GM11168 (cell line): ENCODE measurements at regions not wholly inside any gene's neighbourhood (a gene's known extent, or its start where the extent isn't known, plus 50 kb on each side); places are given as distances from the start of the nearest gene placed in this dataset.
"Not testable (repeated sequence)": the region's sequence is repeated elsewhere in the genome, so short reads cannot be mapped to it uniquely, and the experiment has no call there.

Source experiments
- in situ Hi-C: fragments of 300-500 bp; cut with MboI; formaldehyde crosslinking; loops from one replicate; pipeline ENCODE4 v1.12.0; 2022; ENCODE audit warnings: low sequenced_read_pairs; ENCODE audit not compliant: unreplicated experiment

GRCh38 chr12:127567531-127567930 lies 699.4 kb upstream of the TMEM132C start:
- in situ Hi-C loops: no loop called here

DNA sequence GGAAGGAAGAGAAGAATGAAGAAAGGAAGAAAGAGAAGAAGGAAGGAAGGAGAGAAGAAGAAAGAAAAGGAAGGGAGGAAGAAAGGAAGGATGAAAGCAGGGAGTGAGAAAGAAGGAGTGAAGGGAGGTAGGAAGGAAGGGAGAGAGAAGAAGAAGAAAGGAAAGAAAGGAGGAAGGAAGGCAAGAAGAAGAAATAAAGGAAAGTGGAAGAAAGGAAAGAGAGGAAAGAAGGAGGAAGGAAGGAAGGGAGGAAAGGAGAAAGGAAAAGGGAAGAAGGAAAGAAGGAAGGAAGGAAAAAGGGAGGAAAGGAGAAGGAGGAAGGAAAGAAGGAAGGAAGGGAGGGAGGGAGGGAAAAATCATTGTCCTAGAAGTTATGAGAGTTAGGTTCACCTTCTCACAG lies 696.6 kb upstream of the TMEM132C start:
- in situ Hi-C loops: no loop called here

DNA sequence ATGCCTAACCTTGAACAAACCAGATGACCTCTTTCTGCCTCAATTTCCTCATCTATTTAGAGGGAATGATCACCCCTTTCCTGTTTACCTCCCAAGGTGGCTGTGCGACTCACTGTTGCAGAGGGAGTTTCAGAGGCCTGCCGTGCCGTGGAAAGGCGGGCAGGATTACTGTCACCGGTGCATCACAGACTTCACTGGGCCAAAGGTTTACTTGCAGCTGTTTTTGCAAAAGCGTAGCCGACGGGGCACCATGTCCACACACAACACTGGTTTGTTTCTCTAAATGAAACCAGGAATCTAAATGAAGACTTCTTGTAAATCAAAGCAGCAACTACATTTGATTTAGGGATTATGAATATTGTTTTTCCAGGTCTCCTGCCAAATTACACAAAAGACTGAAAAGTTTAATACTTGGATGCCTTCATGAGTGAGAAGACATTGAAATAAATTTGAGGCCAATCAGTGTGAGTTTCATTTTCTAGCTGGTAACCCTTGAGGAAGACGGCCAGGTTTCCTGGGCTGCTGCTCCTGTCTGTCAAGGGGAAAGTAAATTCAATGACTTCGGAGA lies 696.1 kb upstream of the TMEM132C start:
- in situ Hi-C loops: no loop called here

DNA sequence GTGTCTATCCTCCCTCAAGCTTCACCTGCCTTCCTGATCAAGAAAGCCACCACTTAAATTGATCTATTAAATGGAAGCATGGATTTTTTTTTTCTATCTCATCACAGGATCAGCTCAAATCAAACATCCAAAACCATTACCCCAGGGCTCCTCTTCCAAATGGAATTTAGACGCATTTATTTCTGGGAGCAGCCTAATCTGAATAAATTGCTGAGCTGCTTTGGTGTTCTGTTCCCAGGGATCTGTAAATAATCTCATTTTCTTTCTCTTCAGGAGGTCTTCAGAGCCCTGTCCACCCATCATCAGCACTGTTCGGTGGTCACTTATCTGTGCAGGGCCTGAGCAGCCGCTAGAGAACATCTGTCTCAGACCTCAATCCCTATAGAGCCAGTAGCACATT lies 695.4 kb upstream of the TMEM132C start:
- in situ Hi-C loops: no loop called here

DNA sequence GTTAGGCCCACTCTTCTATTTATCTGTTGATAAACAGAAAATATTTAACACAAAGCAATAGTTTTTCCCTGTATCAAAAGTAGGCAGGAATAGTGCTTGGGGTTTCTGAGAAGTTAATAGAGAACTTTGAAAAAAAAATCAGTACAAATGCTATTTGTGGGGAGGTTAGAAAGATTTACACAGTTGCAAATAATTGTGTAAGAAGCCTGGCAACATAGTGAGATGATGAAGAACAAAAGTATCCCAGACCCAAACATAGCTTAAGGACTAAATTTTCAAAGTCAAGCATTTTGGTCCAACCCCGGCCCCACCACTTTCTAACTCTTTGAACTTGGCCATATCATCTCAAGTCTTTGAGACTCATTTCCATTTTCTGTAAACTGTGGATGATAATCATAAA lies 687.5 kb upstream of the TMEM132C start:
- in situ Hi-C loops: no loop called here

GRCh38 chr12:127582074-127582473 lies 684.9 kb upstream of the TMEM132C start:
- in situ Hi-C loops: no loop called here

DNA sequence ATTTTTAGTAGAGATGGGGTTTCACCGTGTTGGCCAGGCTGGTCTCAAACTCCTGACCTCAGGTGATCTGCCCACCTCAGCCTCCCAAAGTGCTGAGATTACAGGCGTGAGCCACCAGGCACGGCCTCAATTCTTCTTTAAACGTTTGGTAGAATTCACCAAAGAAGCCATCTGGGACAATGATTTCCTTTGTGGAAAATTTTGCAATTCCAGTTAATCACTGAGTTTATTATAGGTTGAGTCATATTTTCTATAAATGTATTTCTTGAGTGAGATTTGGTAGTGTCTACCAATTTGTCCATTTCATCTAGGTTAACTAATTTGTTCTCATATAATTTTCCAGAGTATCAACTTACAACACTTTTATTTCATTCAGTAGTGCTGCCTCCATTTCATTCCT lies 683.9 kb upstream of the TMEM132C start:
- in situ Hi-C loops: no loop called here

- in situ Hi-C loops: no loop called here
Observed at GRCh38 chr12:127588249-127588648, 678.7 kb upstream of the TMEM132C start.

DNA sequence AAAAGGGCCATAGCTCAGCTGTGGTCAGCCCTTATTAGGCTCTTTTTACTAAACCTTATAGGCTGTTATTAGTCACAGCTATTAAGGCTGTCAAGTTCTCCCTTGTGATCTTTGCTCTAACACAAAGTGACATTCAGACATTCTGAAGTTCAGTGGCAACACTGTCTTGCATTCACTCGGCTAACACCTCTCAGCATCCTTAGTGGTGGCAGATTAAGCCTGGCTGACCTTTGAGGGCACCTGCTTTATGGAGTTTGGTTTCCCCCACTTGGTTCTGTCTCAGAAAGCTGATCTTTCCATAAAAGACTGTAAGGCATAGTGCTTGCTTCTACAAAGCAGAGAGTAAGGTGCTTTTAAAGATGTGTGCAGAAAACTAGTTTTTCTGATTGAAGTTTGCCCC lies 677.4 kb upstream of the TMEM132C start:
- in situ Hi-C loops: no loop called here

GRCh38 chr12:127590868-127591267 lies 676.1 kb upstream of the TMEM132C start:
- in situ Hi-C loops: no loop called here

DNA sequence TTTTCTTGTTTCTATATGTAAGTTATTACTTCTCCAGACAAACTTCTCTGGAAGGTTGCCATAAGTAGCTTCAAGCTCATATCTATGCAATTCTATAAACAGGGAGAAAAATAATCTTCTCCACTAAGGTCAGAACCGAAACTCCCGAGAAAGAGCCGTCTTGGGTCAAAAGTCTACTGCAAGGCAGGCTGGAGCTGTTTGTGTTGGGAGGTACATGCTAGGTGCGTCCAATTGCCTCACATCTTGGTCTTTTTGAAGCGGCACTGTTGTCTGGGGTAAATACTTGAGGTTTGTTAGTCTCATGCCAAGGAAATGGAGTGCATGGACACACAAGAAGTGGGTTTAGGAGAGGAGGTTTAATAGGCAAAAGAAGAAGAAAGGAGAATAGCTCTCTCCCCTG lies 674.7 kb upstream of the TMEM132C start:
- in situ Hi-C loops: no loop called here

DNA sequence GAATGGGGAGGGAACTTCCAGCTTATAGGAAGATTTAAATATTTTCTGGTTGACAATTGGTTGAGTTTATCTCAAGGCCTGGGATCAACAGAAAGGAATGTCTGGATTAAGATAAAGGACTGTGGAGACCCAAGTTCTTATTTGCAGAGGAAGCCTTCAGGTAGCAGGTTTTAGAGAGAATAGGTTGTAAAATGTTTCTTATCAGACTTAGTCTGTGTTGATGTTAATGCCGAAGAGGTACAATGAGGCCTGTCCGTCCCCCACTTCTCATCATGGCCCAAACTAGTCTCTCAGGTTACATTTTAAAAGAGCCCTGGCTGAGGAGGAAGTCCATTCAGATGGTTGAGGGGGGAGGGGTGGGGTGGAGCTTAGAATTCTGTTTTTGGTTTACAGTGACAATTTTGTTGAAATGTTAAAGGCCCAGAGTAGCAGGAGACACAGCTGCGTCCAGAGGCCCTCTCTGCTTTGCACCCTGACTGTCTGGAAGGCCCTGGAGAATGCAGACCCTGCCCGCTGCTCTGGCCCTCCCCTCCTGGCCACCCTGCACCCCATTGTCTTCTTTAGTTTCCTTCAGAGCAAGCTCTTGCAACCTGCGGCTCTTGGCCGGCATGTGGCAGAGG lies 672.5 kb upstream of the TMEM132C start:
- in situ Hi-C loops: no loop called here

DNA sequence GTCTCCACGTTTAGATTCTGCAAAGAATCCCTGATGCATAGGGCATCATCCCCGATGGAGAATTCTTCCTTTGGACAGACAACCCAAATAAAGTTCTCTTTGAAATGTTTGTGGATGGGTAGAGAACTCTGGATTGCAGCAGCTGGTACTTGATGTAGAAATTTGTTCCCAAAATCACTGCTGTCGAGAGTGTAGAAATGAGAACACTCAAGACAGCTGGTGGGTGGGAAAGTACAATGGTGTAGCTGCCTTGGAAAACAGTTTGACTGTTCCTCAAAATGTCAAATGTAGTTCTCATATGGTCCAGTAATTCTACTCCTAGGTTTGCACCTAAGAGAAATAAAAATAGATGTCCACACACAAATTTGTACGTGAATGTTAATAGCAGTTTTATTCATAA lies 671.5 kb upstream of the TMEM132C start:
- in situ Hi-C loops: no loop called here

DNA sequence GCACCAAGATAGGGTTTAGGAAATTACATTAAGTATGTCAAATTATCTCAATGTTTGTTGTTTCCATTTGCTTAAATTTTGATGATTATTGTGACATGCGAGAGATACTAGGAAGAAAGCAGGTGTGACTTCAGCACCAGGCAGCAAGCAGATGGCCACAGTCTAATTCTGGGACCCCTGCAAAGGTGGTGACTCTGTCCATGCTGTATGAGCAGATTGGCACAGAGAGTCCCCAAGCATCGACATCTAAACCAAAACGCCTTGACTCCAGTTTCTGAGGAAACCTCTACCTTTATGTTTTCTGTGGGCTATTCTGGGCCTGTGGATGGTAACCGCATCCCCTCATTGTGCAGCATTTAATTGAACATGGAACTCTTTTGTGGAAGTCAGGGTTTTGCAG lies 670.1 kb upstream of the TMEM132C start:
- in situ Hi-C loops: no loop called here

DNA sequence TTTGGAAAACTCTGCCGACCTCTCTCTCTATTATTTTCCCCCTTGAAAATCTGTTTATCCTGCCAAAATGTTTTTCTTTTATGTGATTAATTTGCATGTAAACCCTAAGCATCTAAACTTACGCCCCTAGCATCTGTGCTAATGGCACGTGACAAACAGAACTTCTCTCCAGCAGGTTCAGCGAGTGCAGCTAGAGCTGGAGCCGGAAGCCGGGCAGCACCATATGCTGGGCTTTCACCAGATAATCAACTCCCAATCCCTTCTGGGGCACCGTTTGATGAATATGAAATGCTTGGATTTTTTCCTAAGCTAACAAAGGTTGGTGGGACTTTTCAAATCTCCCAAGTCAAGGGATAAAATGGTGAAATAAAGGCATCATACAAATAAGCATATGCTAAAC lies 667.5 kb upstream of the TMEM132C start:
- in situ Hi-C loops: no loop called here

GRCh38 chr12:127600211-127600610 lies 666.8 kb upstream of the TMEM132C start:
- in situ Hi-C loops: no loop called here

GRCh38 chr12:127606476-127607015 lies 660.4 kb upstream of the TMEM132C start:
- in situ Hi-C loops: no loop called here

DNA sequence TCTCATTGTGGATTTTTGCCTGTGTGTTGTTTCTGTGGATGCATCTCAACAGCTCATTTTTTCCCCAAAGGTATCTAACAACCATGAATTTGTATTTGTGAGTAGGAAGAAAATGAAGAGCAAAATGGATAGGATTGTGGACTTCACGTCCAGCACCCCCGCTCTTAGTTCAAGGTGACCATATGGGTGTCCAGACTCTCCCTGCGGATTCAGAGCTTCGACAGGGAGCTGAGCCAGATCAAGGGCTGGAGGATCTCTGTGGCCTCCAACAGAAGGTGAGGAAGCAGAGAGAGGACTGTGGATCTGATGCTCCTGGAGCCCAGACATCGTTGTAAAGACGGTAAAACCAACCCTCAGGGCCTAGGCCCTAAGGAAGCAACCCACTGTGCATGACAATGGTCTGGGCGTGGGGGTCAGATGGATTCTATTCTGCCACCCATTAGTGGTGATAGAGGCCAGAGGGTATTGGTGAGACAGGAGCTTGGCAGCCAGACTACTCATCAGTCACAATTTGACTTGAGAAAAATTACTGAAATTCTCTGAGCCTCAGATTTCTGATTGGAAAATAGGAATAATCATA lies 659.7 kb upstream of the TMEM132C start:
- in situ Hi-C loops: no loop called here

DNA sequence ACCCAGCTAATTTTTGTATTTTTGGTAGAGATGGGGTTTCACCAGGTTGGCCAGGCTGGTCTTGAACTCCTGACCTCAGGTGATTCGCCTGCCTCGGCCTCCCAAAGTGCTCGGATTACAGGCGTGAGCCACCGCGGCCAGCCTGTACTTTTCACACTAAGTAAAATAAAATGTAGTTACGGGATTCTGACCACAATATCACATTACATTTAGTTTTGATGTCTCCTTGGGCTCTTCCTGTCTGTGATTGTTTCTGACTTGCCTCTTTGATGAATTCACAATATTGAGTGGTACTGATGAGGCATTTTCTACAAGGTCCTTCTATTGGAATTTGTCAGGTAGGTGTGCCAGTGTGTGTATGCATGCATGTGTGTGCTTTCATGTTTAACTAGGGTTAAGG lies 658.6 kb upstream of the TMEM132C start:
- in situ Hi-C loops: not testable (repeated sequence)

GRCh38 chr12:127613056-127613455 lies 653.9 kb upstream of the TMEM132C start:
- in situ Hi-C loops: no loop called here

DNA sequence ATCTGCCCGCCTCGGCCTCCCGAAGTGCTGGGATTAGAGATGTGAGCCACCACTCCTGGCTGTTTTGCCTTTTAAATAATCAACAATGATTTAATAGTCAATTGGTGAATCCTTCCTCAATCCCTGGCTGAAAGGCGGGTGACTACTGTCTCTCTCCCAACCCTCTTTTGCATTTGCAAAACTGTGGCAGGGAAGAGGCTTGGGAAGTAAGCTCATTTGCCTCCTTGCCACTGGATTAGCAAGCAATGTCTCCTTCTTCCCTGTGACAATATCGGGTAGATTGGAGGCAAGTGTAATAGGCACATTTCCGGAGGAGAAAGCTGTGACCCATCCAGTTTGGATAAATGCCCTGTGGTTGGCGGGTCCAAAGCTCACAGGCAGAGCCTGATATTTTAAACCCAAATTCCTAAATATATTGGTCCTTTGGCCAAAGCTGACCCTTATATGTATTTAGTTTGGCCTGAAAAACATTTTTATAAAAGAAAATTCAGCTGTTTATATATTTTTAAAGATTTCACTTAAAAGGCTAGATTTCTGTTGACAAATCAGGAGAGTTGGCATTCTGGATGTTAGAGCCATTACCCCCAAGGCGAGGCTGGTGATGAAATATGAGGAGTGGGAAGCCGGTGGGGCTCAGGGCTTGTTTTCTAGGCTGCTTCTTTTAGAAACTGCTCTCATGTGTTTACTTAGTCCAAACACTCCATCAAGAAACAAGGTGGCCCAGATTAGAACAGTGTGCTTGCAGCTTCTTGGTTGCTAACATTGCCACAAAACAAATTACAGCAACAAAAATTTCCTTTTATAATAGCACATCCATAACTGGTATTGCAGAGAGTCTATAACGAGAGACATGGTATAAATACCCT lies 646.9 kb upstream of the TMEM132C start:
- in situ Hi-C loops: no loop called here
